ENCODE measurements at regions not wholly inside any gene's neighbourhood (a gene's known extent, or its start where the extent isn't known, plus 50 kb on each side); places are given as distances from the start of the nearest gene placed in this dataset.

DNA sequence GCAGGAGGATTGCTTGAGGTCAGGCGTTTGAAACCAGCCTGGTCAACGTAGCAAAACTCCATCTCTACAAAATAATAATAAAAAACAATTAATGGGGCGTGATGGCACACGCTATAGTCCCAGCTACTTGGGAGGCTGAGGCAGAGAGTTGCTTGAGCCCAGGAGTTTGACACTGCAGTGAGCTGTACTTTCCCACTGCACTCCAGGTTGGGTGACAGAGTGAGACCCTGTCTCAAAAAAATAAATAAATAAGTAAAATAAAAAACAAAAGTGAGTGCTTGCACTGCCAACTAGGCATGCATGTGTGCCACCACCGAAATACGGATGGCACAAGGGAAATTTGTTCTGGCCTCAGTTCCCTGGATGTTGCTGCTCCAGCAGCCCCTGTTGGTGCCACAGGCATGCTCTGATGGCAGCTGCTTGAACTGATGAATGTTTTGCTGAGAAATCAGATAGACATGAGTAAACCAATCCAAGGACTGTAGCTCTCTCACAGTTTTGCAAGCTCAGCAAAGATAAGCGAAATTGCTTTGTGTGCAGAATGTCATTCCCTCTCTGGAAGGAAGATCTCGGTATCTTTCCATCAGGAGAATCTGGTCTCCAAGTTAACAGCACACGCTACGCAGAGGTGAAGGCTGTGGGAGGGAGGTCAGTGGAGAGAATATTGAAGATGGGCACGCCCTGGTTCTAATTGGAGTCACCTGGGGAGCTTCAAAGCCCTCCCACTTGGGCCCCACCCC is 188.0 kb upstream of the SLC24A3 start (continued):
- TF ChIP-seq, protein P1, sequence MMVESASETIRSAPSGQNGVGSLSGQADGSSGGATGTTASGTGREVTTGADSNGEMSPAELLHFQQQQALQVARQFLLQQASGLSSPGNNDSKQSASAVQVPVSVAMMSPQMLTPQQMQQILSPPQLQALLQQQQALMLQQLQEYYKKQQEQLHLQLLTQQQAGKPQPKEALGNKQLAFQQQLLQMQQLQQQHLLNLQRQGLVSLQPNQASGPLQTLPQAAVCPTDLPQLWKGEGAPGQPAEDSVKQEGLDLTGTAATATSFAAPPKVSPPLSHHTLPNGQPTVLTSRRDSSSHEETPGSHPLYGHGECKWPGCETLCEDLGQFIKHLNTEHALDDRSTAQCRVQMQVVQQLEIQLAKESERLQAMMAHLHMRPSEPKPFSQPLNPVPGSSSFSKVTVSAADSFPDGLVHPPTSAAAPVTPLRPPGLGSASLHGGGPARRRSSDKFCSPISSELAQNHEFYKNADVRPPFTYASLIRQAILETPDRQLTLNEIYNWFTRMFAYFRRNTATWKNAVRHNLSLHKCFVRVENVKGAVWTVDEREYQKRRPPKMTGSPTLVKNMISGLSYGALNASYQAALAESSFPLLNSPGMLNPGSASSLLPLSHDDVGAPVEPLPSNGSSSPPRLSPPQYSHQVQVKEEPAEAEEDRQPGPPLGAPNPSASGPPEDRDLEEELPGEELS (CRISPR knock-in tag; IDR thresholded peaks at IDR 0.05) = no peak
- TF ChIP-seq GRHL2 (CRISPR knock-in tag; IDR thresholded peaks at IDR 0.05; ENCODE audit: insufficient replicate concordance, severe bottlenecking) = no peak
- TF ChIP-seq, protein P2, sequence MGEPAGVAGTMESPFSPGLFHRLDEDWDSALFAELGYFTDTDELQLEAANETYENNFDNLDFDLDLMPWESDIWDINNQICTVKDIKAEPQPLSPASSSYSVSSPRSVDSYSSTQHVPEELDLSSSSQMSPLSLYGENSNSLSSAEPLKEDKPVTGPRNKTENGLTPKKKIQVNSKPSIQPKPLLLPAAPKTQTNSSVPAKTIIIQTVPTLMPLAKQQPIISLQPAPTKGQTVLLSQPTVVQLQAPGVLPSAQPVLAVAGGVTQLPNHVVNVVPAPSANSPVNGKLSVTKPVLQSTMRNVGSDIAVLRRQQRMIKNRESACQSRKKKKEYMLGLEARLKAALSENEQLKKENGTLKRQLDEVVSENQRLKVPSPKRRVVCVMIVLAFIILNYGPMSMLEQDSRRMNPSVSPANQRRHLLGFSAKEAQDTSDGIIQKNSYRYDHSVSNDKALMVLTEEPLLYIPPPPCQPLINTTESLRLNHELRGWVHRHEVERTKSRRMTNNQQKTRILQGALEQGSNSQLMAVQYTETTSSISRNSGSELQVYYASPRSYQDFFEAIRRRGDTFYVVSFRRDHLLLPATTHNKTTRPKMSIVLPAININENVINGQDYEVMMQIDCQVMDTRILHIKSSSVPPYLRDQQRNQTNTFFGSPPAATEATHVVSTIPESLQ (CRISPR knock-in tag; IDR thresholded peaks at IDR 0.05) = no peak

DNA sequence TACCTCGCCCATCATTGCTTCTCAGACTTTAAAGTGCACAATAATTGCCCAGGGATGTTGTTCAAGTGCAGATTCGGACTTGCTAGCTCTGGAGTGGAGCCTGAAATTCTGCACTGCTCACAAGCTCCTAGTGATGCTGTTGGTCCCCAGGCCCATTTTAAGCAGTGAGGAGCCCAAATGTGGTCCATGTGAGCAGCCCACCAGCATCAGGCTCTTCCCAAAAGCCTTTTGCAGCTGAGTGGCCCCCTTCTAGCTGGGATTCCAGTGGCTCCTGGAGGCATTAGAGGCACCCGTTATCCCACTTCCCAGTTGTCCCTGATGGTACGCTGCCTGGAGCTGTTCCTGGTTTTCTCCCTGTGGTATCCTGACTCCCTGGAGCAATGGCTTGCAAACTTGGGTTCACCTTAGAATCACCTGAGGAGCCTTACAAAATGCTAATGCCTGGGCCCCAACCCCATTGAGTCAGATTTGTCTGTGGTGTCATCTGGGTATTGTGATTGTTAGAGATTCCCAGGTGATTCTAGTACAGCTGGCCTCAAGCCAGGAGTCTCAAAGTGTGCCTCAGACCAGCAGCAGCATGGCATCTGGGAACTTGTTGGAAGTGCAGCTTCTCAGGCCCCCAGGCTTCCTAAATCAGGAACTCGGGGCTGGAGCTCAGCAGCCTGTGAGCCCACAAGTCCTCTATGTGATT is 186.9 kb upstream of the SLC24A3 start:
- POLR2A ChIA-PET = no interaction called here

DNA sequence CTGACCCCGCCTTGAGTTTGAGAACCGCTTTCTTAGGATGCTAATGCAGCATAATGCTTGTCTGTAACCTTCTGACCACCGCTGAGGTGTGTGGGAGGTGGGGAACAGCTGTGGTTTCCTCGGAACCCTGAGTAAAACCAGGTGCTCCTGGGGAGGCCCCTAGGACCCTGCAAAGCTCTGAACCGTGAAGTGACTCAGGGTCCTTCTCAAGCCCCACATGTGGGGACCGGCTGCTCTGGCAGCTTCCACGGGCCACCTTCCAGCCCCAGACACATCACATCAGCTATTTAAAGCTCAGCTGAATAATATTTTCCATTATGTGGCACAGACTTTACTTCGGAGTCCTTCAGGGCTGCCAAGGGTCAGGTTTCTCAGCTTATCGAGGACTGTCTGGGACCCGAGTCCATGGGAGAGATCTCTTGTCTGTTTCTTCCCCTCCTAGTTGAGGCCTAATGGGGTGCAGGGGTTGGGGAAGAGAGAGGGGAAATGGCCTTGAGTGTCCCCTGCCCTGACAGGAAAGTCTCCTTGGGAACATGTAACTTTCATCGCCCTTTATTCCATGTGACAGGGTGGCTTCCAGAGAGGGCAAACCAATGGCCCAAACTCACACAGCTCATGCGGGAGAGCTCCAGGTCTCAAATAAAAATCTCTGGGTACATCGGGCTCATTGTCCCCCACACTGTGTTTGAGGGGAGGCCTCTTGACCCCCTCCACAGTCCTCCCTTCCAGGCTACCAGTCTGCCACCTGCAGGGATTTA is 186.1 kb upstream of the SLC24A3 start:
- ATAC-seq (no peak), DNase-seq (ENCODE audit: low spot score) (no peak)
- H3K4me1 Mint-ChIP-seq = no peaks in the 10 kb centered on the region
- ChIA-PET CTCF (interaction anchor here (0.9 to 1.5 kb wide), 2 partner anchors 47 to 394 kb away, joined by 3 to 8 read pairs; no protein-coding TSS in a partner anchor), POLR2A (no interaction called here)
- H3K9me3 Mint-ChIP-seq = peaks cover 6% of the 10 kb centered on the region; the same call in 1 of the 2 replicates
- H3K27ac Mint-ChIP-seq = no peak overlapping the region
- H3K36me3 Mint-ChIP-seq = no peaks in the 10 kb centered on the region
- H3K27me3 Mint-ChIP-seq (ENCODE audit: low read depth) = peaks cover 3% of the 10 kb centered on the region; the same call in 1 of the 2 replicates
- no peak overlapping the region for H3K4me3 Mint-ChIP-seq
- TF ChIP-seq ZNF423 (CRISPR knock-in tag; IDR thresholded peaks at IDR 0.05) (no peak), NFATC4 (CRISPR knock-in tag; IDR thresholded peaks at IDR 0.05) (no peak), GRHL2 (CRISPR knock-in tag; IDR thresholded peaks at IDR 0.05; ENCODE audit: insufficient replicate concordance, severe bottlenecking) (no peak)
- TF ChIP-seq, protein P3, sequence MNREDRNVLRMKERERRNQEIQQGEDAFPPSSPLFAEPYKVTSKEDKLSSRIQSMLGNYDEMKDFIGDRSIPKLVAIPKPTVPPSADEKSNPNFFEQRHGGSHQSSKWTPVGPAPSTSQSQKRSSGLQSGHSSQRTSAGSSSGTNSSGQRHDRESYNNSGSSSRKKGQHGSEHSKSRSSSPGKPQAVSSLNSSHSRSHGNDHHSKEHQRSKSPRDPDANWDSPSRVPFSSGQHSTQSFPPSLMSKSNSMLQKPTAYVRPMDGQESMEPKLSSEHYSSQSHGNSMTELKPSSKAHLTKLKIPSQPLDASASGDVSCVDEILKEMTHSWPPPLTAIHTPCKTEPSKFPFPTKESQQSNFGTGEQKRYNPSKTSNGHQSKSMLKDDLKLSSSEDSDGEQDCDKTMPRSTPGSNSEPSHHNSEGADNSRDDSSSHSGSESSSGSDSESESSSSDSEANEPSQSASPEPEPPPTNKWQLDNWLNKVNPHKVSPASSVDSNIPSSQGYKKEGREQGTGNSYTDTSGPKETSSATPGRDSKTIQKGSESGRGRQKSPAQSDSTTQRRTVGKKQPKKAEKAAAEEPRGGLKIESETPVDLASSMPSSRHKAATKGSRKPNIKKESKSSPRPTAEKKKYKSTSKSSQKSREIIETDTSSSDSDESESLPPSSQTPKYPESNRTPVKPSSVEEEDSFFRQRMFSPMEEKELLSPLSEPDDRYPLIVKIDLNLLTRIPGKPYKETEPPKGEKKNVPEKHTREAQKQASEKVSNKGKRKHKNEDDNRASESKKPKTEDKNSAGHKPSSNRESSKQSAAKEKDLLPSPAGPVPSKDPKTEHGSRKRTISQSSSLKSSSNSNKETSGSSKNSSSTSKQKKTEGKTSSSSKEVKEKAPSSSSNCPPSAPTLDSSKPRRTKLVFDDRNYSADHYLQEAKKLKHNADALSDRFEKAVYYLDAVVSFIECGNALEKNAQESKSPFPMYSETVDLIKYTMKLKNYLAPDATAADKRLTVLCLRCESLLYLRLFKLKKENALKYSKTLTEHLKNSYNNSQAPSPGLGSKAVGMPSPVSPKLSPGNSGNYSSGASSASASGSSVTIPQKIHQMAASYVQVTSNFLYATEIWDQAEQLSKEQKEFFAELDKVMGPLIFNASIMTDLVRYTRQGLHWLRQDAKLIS (CRISPR knock-in tag; IDR thresholded peaks at IDR 0.05; ENCODE audit: borderline replicate concordance) = no peak
- TF ChIP-seq, protein P4, sequence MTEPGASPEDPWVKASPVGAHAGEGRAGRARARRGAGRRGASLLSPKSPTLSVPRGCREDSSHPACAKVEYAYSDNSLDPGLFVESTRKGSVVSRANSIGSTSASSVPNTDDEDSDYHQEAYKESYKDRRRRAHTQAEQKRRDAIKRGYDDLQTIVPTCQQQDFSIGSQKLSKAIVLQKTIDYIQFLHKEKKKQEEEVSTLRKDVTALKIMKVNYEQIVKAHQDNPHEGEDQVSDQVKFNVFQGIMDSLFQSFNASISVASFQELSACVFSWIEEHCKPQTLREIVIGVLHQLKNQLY (CRISPR knock-in tag; IDR thresholded peaks at IDR 0.05) = no peak
- TF ChIP-seq, protein P5, sequence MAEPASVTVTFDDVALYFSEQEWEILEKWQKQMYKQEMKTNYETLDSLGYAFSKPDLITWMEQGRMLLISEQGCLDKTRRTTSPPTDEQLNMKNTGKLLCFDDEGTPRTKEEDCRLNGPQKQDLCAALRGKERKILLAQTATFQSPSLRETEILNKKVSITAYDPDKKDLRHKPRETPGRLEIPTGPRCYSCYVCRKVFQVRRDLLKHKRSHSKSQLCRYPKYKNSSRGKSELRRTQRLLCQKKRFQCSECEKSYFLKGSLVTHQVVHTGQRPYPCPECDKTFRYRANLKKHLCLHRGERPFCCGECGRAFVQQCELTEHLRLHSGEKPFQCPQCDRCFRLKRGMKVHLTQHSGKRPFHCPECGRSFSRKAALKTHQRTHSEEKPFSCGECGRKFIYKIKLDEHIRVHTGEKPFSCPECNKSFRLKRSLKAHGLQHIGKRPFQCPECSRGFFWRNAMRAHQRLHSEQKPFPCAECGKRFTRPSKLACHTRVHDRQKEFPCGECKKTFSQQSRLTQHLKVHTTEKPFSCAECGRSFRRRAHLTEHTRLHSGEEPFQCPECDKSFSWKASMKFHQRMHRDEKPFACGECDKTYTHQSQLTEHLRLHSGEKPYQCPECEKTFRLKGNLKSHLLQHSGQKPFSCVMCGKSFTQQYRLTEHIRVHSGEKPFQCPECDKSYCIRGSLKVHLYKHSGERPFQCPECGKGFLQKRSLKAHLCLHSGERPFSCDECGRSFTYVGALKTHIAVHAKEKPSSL (CRISPR knock-in tag; conservative IDR thresholded peaks at IDR 0.05) = no peak

More for the DNA sequence above, 186.9 kb upstream of the SLC24A3 start:
- no peak for TF ChIP-seq TP53 (CRISPR knock-in tag; IDR thresholded peaks at IDR 0.05)
- TF ChIP-seq, protein P6, sequence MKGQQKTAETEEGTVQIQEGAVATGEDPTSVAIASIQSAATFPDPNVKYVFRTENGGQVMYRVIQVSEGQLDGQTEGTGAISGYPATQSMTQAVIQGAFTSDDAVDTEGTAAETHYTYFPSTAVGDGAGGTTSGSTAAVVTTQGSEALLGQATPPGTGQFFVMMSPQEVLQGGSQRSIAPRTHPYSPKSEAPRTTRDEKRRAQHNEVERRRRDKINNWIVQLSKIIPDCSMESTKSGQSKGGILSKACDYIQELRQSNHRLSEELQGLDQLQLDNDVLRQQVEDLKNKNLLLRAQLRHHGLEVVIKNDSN (CRISPR knock-in tag; IDR thresholded peaks at IDR 0.05) = no peak
- TF ChIP-seq, protein P7, sequence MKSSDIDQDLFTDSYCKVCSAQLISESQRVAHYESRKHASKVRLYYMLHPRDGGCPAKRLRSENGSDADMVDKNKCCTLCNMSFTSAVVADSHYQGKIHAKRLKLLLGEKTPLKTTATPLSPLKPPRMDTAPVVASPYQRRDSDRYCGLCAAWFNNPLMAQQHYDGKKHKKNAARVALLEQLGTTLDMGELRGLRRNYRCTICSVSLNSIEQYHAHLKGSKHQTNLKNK (CRISPR knock-in tag; IDR thresholded peaks at IDR 0.05) = no peak
- TF ChIP-seq, protein P8, sequence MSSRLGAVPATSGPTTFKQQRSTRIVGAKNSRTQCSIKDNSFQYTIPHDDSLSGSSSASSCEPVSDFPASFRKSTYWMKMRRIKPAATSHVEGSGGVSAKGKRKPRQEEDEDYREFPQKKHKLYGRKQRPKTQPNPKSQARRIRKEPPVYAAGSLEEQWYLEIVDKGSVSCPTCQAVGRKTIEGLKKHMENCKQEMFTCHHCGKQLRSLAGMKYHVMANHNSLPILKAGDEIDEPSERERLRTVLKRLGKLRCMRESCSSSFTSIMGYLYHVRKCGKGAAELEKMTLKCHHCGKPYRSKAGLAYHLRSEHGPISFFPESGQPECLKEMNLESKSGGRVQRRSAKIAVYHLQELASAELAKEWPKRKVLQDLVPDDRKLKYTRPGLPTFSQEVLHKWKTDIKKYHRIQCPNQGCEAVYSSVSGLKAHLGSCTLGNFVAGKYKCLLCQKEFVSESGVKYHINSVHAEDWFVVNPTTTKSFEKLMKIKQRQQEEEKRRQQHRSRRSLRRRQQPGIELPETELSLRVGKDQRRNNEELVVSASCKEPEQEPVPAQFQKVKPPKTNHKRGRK (CRISPR knock-in tag; IDR thresholded peaks at IDR 0.05; ENCODE audit: borderline replicate concordance) = no peak
- H3K36me3 Mint-ChIP-seq = no peaks in the 10 kb centered on the region
- peaks cover 6% of the 10 kb centered on the region; the same call in 1 of the 2 replicates for H3K9me3 Mint-ChIP-seq
- no peak for ATAC-seq
- H3K27ac Mint-ChIP-seq = no peak overlapping the region
- no peak overlapping the region for H3K4me3 Mint-ChIP-seq
- H3K4me1 Mint-ChIP-seq = no peaks in the 10 kb centered on the region
- CTCF ChIA-PET = interaction anchor here (0.8 to 3.1 kb wide), 3 partner anchors 31 to 393 kb away, joined by 3 to 10 read pairs (median 3); no protein-coding TSS in a partner anchor
- peaks cover 3% of the 10 kb centered on the region; the same call in 1 of the 2 replicates for H3K27me3 Mint-ChIP-seq (ENCODE audit: low read depth)
- no peak for DNase-seq (ENCODE audit: low spot score)

Measured in WTC11 (cell line).